ENCODE measurements at regions not wholly inside any gene's neighbourhood (a gene's known extent, or its start where the extent isn't known, plus 50 kb on each side); places are given as distances from the start of the nearest gene placed in this dataset.

DNA sequence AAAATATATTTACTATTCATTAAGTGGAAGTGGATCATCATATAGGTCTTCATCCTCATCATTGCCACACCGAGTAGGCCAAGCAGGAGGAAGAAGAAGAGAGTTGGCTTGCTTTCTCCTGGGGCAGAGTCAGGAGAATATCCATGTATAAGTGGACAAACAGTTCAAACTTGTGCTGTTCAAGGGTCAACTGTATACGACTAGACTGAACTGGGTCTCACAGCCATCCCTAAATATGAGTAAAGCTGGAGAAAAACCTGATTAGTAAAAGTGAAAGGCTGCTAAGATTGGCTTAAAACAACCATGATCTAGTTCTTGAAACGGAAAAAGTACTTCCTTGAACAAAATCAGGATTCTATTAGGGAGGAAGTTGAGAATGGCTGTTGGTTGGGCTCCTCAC, 276.7 kb upstream of the ADRA1B start:
- TF ChIP-seq, protein P1, sequence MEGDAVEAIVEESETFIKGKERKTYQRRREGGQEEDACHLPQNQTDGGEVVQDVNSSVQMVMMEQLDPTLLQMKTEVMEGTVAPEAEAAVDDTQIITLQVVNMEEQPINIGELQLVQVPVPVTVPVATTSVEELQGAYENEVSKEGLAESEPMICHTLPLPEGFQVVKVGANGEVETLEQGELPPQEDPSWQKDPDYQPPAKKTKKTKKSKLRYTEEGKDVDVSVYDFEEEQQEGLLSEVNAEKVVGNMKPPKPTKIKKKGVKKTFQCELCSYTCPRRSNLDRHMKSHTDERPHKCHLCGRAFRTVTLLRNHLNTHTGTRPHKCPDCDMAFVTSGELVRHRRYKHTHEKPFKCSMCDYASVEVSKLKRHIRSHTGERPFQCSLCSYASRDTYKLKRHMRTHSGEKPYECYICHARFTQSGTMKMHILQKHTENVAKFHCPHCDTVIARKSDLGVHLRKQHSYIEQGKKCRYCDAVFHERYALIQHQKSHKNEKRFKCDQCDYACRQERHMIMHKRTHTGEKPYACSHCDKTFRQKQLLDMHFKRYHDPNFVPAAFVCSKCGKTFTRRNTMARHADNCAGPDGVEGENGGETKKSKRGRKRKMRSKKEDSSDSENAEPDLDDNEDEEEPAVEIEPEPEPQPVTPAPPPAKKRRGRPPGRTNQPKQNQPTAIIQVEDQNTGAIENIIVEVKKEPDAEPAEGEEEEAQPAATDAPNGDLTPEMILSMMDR (IDR thresholded peaks at IDR 0.05) = no peak
- Histone ChIP-seq H3K27me3 (ENCODE audit: insufficient read depth in 3 of 3, low read length in 2 of 3) (no peaks in the 10 kb centered on the region), H3K4me3 (no peak overlapping the region), H3K9me3 (no peaks in the 10 kb centered on the region), H3K36me3 (ENCODE audit: insufficient read depth in 1 of 2, low read depth in 1 of 2) (no peaks in the 10 kb centered on the region), H3K27ac (no peak overlapping the region), H3K4me1 (no peaks in the 10 kb centered on the region)
- 69 to 71% (median 70%) methylated on average over 3 of the region's 3 CpGs for WGBS, 3 donors
- DNase-seq (no peak), ATAC-seq (no peak)
- intact Hi-C loops (cut with DNase I) = no loop called here

GRCh38 chr5:159640446-159640845, 275.8 kb upstream of the ADRA1B start:
- WGBS, 3 donors = 33 to 44% (median 34%) methylated on average over 5 of the region's 5 CpGs
- Histone ChIP-seq H3K9me3 (no peaks in the 10 kb centered on the region), H3K4me1 (no peaks in the 10 kb centered on the region), H3K36me3 (ENCODE audit: insufficient read depth in 1 of 2, low read depth in 1 of 2) (no peaks in the 10 kb centered on the region), H3K4me3 (no peak overlapping the region), H3K27ac (no peak overlapping the region), H3K27me3 (ENCODE audit: insufficient read depth in 3 of 3, low read length in 2 of 3) (no peaks in the 10 kb centered on the region)
- DNase-seq (no peak), ATAC-seq (no peak)
- TF ChIP-seq, protein P1 (IDR thresholded peaks at IDR 0.05) = no peak
- intact Hi-C loops (cut with DNase I) = no loop called here

- Histone ChIP-seq H3K36me3 (ENCODE audit: insufficient read depth in 1 of 2, low read depth in 1 of 2) (no peaks in the 10 kb centered on the region), H3K27me3 (ENCODE audit: insufficient read depth in 3 of 3, low read length in 2 of 3) (no peaks in the 10 kb centered on the region), H3K27ac (no peak overlapping the region), H3K4me3 (no peak overlapping the region), H3K9me3 (no peaks in the 10 kb centered on the region), H3K4me1 (no peaks in the 10 kb centered on the region)
- intact Hi-C loops (cut with DNase I) = no loop called here
- 76 to 89% (median 77%) methylated on average over 5 of the region's 5 CpGs for WGBS, 3 donors
- ATAC-seq (no peak), DNase-seq (no peak)
- TF ChIP-seq, protein P1 (IDR thresholded peaks at IDR 0.05) = no peak
These were observed 275.4 kb upstream of the ADRA1B start for GRCh38 chr5:159640921-159641320.

DNA sequence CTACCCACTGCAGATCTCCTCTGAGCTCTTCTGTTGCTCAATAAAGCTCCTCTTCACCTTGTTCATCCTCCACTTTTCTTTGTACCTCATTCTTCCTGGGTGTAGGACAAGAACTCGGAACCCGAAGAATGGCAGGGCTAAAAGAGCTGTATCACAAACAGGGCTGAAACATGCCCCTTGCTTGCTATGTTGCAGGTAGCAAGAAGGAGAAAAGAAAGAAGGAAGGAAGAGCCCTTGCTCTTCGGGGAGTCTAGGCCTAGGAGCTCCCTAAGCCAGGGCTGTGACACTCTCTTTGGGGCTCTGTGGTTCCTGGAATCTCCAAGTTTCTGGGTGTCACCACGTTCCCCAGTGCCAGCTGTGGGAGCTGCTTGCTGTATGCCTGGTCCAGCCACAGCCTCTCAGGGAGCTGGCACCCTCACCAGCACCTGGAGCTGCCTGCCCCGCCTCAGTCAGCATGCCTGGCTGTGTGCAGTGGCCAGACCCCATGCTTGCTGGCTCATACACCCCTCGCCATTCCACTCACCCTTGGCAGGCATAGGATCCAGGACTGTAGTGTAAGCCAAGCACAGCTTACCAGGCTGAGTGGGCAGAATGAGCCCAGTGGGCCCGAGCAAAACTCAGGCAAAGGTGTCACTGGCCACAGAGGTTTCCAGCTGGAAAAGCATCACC, 274.8 kb upstream of the ADRA1B start:
- Histone ChIP-seq H3K27ac (no peak overlapping the region), H3K27me3 (ENCODE audit: insufficient read depth in 3 of 3, low read length in 2 of 3) (no peaks in the 10 kb centered on the region), H3K4me1 (no peaks in the 10 kb centered on the region), H3K4me3 (no peak overlapping the region), H3K9me3 (no peaks in the 10 kb centered on the region), H3K36me3 (ENCODE audit: insufficient read depth in 1 of 2, low read depth in 1 of 2) (no peaks in the 10 kb centered on the region)
- intact Hi-C loops (cut with DNase I) = no loop called here
- ATAC-seq (no peak), DNase-seq (no peak)
- 59 to 62% (median 61%) methylated on average over 7 of the region's 7 CpGs for WGBS, 3 donors
- TF ChIP-seq, protein P1 (IDR thresholded peaks at IDR 0.05) = no peak

- ATAC-seq (no peak), DNase-seq (no peak)
- no peaks in the 10 kb centered on the region for H3K4me1 ChIP-seq
- H3K9me3 ChIP-seq = no peaks in the 10 kb centered on the region
- H3K4me3 ChIP-seq = no peak overlapping the region
- no peaks in the 10 kb centered on the region for H3K27me3 ChIP-seq (ENCODE audit: insufficient read depth in 3 of 3, low read length in 2 of 3)
- no peaks in the 10 kb centered on the region for H3K36me3 ChIP-seq (ENCODE audit: insufficient read depth in 1 of 2, low read depth in 1 of 2)
- no peak overlapping the region for H3K27ac ChIP-seq
- TF ChIP-seq, protein P1 (IDR thresholded peaks at IDR 0.05) = no peak
- intact Hi-C loops (cut with DNase I) = no loop called here
- 91 to 94% (median 93%) methylated on average over 2 of the region's 2 CpGs for WGBS, 3 donors
These were observed 273.9 kb upstream of the ADRA1B start for GRCh38 chr5:159642379-159642778.
